AG08395 (cell line): ENCODE measurements at regions not wholly inside any gene's neighbourhood (a gene's known extent, or its start where the extent isn't known, plus 50 kb on each side); places are given as distances from the start of the nearest gene placed in this dataset.

Experiments
- DNase-seq: peaks from one replicate; pipeline ENCODE4 v3.0.0; 2012; ENCODE audit warnings: mixed read lengths, low spot score

- DNase-seq: no peak
Observed at GRCh38 chr11:39144351-39145130, 2314.9 kb downstream of the LRRC4C start.

DNA sequence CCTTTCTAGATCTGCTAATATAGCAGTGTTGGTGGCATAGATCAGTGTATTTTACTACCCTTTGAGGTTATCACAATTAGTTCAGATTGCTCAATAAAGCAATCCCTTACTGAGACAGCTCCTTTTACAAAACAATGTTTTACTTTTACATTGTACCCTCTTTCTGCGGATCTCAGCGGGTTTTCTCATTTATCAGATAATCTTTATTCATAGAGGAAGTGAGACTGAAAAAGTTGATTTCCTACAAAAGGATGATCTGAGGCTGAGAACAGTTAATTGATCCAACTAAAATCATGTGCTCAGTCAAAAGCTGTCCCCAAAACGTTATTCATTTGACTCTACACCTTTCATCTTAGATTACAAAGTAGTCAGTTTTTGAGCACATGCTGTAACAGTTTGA, 2319.9 kb downstream of the LRRC4C start:
- DNase-seq: no peak

- DNase-seq: no peak
Observed at GRCh38 chr11:39120890-39121289, 2338.6 kb downstream of the LRRC4C start.

GRCh38 chr11:39113606-39114005, 2345.8 kb downstream of the LRRC4C start:
- no peak for DNase-seq

DNA sequence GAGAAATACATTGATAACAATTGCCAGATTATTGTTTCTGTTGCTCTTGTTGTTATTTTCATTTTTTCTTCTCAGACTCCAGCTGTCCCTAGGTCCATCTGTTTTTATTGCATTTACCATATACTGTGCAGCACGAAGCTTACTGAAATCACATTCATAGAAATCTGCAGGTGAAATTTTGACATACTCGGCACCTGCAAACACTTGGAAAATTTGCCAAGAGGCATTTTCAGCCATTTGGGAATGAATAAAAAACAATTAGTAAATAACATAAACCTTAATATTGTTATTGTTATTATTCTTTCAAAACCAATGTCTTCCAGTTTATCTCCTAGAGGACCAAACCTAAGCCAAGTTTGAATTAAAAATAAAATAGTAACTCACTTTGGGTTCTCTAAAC, 2357.2 kb downstream of the LRRC4C start:
- no peak for DNase-seq

DNA sequence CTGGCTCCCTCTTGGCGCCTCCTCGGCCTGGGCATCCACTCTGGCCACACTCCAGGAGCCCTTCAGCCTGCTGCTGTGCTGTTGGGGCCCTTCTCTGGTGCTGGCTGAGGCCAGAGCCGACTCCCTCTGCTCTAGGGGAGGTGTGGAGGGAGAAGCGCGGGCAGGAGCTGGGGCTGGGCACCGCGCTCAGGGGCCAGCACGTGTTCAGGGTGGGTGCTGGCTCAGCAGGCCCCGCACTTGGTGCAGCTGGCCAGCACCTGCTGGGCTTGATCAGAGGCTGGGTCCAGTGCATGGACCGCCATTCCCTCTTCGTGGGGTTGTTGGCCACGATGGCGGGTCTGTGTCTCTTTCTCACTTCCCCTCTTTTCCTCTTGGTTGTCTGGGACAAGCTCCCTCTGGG, 2381.0 kb downstream of the LRRC4C start:
- DNase-seq: no peak

- no peak for DNase-seq
Observed at GRCh38 chr11:39037611-39038010, 2421.8 kb downstream of the LRRC4C start.

GRCh38 chr11:39036021-39036420, 2423.4 kb downstream of the LRRC4C start:
- DNase-seq: no peak

DNA sequence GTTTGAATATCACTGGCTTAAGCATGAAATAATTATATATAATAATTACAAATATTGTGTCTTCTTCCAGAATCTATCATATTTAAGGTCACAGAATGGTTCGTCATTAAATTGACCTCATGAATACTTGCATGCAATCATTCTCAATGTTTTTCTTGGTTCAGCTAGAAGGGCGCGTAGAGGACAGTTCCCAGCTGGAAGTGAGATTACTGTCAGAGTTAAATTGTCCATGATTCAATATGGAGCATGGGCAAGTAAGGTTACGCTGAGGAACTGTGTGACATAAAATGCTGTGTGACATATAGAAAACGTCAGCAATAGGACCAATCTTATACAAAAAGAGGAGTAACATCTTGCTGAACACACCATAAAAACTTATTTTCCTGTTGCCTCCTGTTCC, 2423.5 kb upstream of the RAG2 start:
- no peak for DNase-seq

DNA sequence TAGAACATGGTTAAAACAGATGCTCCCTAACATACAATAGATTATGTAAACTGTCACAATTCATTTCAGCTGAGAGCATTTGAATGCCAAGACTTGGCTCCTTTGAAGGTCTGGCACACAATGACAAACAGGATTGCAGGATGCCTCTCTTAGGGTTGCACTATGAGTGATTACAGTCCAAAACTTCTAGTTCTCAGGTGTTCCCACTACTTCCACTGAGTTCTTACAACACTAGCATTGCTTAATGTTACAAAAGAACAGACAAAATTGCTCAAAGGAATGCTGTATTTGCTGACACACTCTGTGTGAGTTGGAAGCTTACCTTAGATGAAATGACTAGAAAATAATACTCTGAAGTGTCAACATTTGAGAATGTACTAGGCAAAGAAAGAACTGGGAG, 2413.8 kb upstream of the RAG2 start:
- peak; percentile 1 for DNase-seq

DNA sequence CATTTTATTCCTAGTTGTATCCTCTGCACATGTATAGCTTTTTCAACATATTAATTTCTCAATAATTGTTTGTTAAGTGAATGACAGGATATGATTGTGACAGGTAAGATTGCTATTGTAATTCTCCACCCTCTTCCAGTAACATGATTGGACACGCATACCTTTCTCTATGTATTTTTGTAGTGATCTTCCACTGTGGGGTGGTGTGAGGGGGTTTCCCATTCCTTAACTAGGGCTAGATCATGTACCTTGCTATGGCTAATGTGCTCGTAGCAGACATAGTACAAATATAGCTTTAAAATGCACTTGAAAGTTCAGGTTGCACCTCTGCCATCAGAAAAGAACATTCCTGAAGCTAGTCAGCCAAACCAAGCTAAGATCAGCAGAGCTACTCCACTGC, 2392.8 kb upstream of the RAG2 start:
- no peak for DNase-seq

DNA sequence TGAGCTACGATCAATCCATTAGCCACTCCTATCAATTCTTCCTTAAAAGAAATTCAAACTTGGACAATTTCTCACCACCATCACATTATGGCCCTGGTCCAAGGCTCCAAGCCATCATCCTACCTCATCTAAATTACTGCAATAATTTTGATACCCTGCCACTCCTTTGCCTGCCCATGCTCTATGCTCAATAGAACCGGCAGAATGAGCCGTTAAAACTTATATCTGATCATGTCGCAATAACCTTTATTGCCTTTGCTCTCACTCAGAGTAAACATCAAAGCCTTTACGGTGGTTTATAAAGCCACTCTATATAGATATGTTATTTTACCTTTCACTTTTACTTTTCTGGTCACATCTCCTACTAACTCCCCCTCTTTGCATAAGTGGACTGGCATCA, 2392.1 kb upstream of the RAG2 start:
- DNase-seq: no peak

DNA sequence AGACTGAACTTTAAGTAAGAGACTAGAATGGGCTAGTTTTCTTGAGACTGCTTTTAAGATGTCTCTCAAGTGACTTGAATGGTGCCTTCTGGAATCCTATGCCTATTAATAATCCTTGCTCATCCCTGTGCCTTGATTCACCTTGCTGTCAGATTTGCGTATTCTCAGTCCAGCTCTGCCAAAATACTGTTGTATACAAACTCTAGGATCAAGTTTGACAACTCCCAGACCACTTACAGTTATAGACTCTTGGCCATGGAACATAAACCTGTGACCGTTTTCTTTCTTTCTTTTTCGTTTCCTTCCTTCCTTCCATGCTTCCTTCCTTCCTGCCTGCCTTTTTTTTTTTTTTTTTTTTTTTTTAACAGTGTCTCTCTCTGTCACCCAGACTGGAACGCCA, 2390.9 kb upstream of the RAG2 start:
- no peak for DNase-seq

DNA sequence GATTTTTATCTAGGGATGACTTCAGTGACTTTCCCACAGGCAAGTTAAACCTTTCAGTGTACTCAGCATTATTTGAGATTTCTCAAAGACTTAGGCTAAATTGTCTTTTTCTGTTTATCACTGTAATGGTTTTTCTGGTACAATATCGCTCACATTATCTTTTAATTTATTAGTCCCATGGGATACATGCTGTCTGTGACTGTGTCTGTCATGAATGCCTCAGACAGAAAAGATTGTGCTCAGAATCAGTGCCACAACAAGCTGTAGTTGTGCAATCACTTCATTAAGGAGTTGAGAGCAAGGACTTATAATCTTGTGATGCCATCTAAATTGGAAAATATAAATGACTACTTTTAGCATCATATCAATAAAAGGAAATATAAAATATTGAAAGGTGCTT, 2374.2 kb upstream of the RAG2 start:
- no peak for DNase-seq

- DNase-seq: no peak
Observed at GRCh38 chr11:38971141-38971540, 2373.1 kb upstream of the RAG2 start.

DNA sequence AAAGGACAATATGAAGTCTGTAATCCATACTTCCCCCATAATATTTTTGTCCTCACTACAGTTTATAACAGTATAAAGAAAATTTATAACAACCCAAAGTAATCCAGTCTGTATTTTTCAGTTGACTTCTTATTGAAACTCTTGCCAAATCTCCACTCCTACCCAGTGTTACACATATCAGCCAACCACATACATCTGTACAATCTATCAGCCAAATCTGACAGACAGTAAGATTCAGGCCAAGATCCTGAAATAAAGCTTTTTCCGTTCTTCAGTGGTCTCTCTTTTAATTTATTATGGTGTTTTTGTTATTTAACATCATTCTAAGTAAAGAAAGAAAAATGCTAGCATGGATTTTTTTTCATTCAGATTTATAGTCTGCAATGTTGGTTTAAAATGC, 2370.9 kb upstream of the RAG2 start:
- DNase-seq: no peak

- no peak for DNase-seq
Observed at GRCh38 chr11:38952698-38953097, 2354.7 kb upstream of the RAG2 start.

DNA sequence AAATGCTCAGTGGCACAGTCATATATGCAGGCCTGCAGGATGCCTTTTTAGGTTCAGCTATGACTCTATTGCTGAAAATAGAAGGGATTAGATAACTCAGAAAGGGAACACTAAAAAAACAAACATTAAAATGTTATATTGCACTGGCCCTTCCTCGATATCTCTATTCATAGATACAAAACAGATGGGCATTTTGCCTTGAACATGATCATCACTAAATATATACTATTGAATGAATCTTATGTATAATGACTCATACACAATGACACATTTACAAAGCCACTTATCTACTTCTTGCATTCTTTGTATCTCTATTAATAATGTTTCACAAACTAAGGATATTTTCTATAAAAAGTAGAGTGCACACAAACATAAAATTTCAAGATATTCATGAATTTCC, 2352.8 kb upstream of the RAG2 start:
- DNase-seq: no peak

- DNase-seq: no peak
Observed at GRCh38 chr11:38948392-38948791, 2350.4 kb upstream of the RAG2 start.

- DNase-seq: no peak
Observed at GRCh38 chr11:38937709-38938108, 2339.7 kb upstream of the RAG2 start.

GRCh38 chr11:38935941-38936340, 2337.9 kb upstream of the RAG2 start:
- DNase-seq: no peak

- DNase-seq: no peak
Observed at GRCh38 chr11:38927993-38928392, 2330.0 kb upstream of the RAG2 start.

GRCh38 chr11:38924644-38925043, 2326.6 kb upstream of the RAG2 start:
- DNase-seq: no peak

DNA sequence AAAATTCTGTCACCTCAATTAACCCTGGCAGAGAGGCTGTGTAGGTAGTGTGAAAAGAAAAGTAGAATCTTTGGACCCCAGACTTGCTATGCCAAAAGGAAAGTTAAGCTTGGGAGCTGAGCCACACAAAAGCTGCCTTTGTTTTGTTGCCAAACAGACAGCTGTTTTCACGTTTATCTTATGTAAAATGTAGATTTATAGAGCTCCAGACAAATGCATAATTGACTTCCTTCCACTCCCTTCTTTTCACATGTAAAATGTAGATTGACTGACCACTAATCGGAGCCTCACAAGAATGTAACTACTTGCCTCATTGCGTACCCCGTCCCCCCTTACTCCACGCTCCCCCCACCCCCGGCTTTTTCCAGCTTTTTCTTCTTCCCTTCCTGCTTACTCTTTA, 2302.2 kb upstream of the RAG2 start:
- DNase-seq: no peak
